IPS-15b (cell line): ENCODE measurements at regions not wholly inside any gene's neighbourhood (a gene's known extent, or its start where the extent isn't known, plus 50 kb on each side); places are given as distances from the start of the nearest gene placed in this dataset.

Experiments used
- H3K27me3 ChIP-seq: one replicate; pipeline ENCODE4 v1.6.1; 2013; ENCODE audit warnings: low read length; ENCODE audit not compliant: control insufficient read depth, insufficient read depth
- H3K36me3 ChIP-seq: one replicate; pipeline ENCODE4 v1.6.1; 2013; ENCODE audit warnings: low read length; ENCODE audit not compliant: control insufficient read depth, insufficient read depth
- H3K4me1 ChIP-seq: one replicate; pipeline ENCODE4 v1.6.1; 2013; ENCODE audit warnings: mild to moderate bottlenecking, low read length; ENCODE audit not compliant: control insufficient read depth, insufficient read depth
- H3K4me3 ChIP-seq: one replicate; pipeline ENCODE4 v1.5.1; 2013; ENCODE audit warnings: low read depth, low read length
- H3K9ac ChIP-seq: one replicate; pipeline ENCODE4 v1.6.1; 2013; ENCODE audit warnings: low read depth, mild to moderate bottlenecking, low read length
- H3K9me3 ChIP-seq: one replicate; pipeline ENCODE4 v1.6.1; 2013; ENCODE audit warnings: mild to moderate bottlenecking, low read length; ENCODE audit not compliant: control insufficient read depth, insufficient read depth

GRCh38 chr6:44062771-44063560 is 64.3 kb downstream of the MRPL14 start:
- no peaks in the 10 kb centered on the region for H3K27me3 ChIP-seq

GRCh38 chr6:44062105-44062770 is 65.0 kb downstream of the MRPL14 start:
- Histone ChIP-seq H3K9ac (no peak overlapping the region), H3K4me1 (peaks cover 7% of the 10 kb centered on the region), H3K27me3 (no peaks in the 10 kb centered on the region), H3K9me3 (no peaks in the 10 kb centered on the region), H3K36me3 (no peaks in the 10 kb centered on the region), H3K4me3 (no peak overlapping the region)

More at GRCh38 chr6:44062771-44063560, 64.3 kb downstream of the MRPL14 start:
- Histone ChIP-seq H3K4me3 (no peak overlapping the region), H3K4me1 (peaks cover 7% of the 10 kb centered on the region), H3K36me3 (no peaks in the 10 kb centered on the region), H3K9me3 (no peaks in the 10 kb centered on the region), H3K9ac (no peak overlapping the region)

DNA sequence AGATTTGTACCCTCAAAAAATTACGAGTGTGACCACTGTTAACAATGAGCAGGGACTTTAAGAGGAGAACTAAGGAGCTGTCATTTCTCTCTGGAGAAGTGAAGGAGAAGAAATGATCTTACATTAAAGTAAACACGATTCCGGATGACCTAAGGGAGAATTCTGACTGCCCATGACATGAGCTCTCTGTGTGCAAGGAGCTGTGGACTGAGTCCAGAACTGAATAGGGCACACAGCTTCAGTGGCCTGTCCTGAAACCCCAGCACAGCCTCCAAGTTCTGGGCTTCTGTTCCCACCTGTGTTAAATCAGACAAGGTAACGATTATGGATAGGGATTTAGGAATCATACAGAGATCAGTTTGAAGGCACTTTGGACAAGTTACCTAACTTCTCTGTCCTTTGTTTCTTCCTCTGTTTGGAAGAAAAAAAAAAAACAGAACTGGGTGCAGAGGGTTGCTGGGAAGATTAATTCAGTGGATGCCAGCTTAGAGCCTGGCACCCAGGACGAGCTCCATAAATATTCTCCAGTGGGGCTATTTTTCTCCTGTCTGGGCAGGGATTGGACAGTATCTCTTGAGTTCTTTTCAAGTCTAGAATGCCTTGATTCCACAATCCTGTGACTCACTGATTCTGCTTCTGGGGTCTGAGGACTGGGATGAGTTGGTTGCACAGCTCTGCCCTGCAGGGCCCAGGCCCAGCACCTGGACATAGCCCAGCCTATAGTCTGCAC is 65.7 kb downstream of the MRPL14 start:
- Histone ChIP-seq H3K9me3 (no peaks in the 10 kb centered on the region), H3K4me1 (peaks cover 7% of the 10 kb centered on the region), H3K36me3 (no peaks in the 10 kb centered on the region)

DNA sequence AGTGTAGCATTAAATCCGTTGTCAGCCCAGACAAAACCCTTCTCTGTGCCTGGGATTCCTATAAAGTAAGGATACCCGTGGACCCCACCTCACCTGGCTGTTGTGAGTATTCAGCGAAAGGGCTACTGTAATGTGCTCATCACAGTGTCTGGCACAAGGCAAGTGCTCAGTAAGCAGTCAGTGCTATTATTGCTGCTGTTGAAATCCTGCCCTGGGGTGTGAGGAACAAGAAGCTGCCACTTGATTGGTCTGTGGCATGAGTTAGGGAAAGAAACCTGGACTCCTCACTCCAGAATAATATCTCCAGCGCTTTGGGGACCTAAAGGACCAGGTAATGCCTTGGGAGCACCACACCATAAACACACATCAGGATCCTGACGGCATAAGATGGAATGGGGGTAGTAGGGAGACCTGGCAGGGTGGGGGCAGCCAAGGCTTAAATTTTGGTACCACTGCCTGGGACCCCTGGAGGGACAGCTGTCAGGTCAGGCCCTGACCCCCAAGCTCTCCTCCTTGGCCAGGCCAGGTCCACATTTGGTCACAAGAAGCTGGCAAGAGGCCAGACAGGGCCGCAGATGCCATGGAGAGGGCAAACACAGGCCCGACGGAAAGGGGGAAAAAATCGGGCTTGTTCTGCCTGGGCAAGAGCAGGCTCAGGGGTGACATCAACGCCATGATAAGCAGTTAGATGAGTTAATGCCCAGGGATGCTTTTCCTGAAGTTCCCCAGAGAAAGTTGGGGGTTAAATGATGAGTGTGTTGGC is 66.5 kb downstream of the MRPL14 start:
- Histone ChIP-seq H3K4me1 (peaks cover 7% of the 10 kb centered on the region), H3K27me3 (no peaks in the 10 kb centered on the region), H3K9ac (no peak overlapping the region), H3K36me3 (no peaks in the 10 kb centered on the region), H3K4me3 (no peak overlapping the region), H3K9me3 (no peaks in the 10 kb centered on the region)

More for the DNA sequence above, 65.7 kb downstream of the MRPL14 start:
- Histone ChIP-seq H3K27me3 (no peaks in the 10 kb centered on the region), H3K9ac (no peak overlapping the region), H3K4me3 (no peak overlapping the region)

- peaks cover 7% of the 10 kb centered on the region for H3K4me1 ChIP-seq
- H3K4me3 ChIP-seq = no peak overlapping the region
- H3K36me3 ChIP-seq = no peaks in the 10 kb centered on the region
- no peaks in the 10 kb centered on the region for H3K27me3 ChIP-seq
- H3K9ac ChIP-seq = no peak overlapping the region
- H3K9me3 ChIP-seq = no peaks in the 10 kb centered on the region
These were observed 67.6 kb downstream of the MRPL14 start for GRCh38 chr6:44059359-44060346.

DNA sequence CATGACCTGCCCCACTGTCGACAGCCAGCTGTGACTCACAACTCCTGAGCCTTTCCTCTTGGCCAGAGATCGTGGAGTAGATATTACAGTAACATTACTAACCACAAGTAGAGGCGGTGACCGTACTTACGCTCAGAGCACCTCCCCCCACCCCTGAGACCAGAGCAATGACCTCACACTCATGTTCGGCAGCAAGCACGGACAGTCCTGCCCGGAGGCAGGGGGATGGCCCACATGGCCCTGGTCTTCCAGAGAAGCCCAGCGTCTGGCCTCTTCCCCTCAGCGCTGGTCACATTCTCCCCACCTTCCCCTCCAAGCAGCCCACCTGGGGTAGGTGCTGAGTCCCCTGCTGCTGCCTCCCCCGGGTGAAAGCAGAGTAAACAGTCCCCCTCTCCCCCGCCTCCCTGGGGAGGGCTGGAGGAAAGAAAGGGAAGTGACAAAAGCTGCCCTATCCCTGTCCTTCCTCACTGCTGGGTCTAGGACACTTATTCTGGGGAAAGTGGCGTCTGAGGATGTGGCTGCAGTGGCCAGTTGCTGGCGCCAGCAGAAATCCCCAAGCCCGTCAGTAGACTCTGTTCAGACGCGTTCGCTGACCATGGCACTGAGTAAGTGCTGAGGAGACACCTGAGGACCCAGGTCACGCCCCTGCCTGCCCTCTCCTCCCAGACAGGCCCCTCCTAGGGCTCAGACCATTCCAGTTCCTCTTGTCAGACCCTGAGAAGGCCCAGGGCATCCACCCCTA is 68.5 kb downstream of the MRPL14 start:
- H3K27me3 ChIP-seq = no peaks in the 10 kb centered on the region
- H3K4me1 ChIP-seq = peaks cover 9% of the 10 kb centered on the region
- no peaks in the 10 kb centered on the region for H3K9me3 ChIP-seq
- no peak overlapping the region for H3K9ac ChIP-seq
- H3K36me3 ChIP-seq = no peaks in the 10 kb centered on the region
- H3K4me3 ChIP-seq = no peak overlapping the region

GRCh38 chr6:44057931-44058616 is 69.2 kb downstream of the MRPL14 start:
- H3K4me1 ChIP-seq = peaks cover 9% of the 10 kb centered on the region
- H3K9ac ChIP-seq = no peak overlapping the region
- H3K27me3 ChIP-seq = no peaks in the 10 kb centered on the region
- H3K36me3 ChIP-seq = no peaks in the 10 kb centered on the region
- no peak overlapping the region for H3K4me3 ChIP-seq
- no peaks in the 10 kb centered on the region for H3K9me3 ChIP-seq

- Histone ChIP-seq H3K4me1 (peaks cover 9% of the 10 kb centered on the region), H3K9me3 (no peaks in the 10 kb centered on the region), H3K9ac (no peak overlapping the region), H3K36me3 (no peaks in the 10 kb centered on the region), H3K4me3 (no peak overlapping the region), H3K27me3 (no peaks in the 10 kb centered on the region)
These were observed 69.9 kb downstream of the MRPL14 start for GRCh38 chr6:44057238-44057930.

DNA sequence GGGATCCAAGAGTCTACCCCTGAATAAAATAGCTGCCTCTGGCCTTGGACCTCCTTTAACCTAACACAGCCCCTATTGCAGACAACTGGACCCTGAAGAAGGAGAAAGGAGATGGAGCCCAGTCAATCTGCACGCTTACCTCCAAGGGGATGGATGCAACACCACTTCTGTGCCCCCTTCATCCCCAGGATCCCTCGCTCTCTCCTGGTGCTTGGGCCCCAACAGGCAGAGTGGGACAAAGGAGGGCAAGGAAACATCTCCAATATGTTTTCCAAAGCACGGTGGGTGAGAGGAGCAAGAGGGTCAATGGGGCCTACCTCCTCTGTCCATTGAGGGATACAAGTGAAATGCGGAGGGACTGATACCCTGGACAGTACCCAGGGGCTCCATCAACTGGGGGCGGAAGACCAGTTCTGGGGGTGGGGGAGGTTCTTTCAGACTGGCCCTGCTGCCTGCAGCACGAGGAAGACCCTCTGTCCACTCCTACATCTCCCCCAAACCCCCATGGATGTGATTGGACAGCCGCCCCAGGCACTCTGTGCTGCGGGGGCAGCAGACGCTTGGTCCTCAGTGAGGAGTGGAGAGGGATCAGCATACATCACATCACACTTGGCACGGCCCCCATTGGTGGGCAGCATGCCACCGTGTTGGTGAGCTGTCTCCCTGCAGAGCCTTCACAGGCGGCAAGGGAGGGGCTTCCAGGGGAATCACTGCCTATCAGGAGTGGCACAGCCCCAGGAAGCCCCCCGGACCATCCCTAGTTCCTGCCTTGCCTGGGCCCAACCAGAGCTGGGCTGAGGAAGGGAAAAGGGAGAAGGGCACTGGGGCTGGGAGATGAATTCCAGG is 70.6 kb downstream of the MRPL14 start:
- H3K9me3 ChIP-seq = no peaks in the 10 kb centered on the region
- H3K4me1 ChIP-seq = peaks cover 9% of the 10 kb centered on the region
- no peak overlapping the region for H3K9ac ChIP-seq
- H3K27me3 ChIP-seq = no peaks in the 10 kb centered on the region
- H3K36me3 ChIP-seq = no peaks in the 10 kb centered on the region
- H3K4me3 ChIP-seq = no peak overlapping the region
